ENCODE measurements at regions not wholly inside any gene's neighbourhood (a gene's known extent, or its start where the extent isn't known, plus 50 kb on each side); places are given as distances from the start of the nearest gene placed in this dataset.

GRCh38 chr2:65548576-65549256 is 116.3 kb upstream of the SPRED2 start:
- no peak for DNase-seq

DNA sequence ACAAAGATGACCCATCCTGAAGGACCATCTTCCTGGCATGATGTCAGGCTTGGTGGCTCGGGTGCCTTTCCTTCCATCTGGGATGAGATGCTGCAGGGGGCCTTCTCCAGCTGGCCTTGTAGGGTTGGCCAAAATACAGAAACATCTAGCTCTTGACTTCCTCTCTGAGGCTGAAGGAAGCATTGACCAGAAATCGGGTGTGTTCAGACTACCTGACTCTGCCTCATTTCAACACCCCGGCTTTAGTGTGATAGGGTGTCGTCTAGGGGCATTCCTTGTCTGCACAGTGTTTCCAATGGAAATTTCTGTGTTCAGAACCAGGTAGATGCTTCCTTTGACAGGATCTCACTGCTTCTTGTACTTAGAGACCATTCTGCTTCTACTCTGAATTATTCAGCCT is 115.7 kb upstream of the SPRED2 start:
- DNase-seq, result no peak

DNA sequence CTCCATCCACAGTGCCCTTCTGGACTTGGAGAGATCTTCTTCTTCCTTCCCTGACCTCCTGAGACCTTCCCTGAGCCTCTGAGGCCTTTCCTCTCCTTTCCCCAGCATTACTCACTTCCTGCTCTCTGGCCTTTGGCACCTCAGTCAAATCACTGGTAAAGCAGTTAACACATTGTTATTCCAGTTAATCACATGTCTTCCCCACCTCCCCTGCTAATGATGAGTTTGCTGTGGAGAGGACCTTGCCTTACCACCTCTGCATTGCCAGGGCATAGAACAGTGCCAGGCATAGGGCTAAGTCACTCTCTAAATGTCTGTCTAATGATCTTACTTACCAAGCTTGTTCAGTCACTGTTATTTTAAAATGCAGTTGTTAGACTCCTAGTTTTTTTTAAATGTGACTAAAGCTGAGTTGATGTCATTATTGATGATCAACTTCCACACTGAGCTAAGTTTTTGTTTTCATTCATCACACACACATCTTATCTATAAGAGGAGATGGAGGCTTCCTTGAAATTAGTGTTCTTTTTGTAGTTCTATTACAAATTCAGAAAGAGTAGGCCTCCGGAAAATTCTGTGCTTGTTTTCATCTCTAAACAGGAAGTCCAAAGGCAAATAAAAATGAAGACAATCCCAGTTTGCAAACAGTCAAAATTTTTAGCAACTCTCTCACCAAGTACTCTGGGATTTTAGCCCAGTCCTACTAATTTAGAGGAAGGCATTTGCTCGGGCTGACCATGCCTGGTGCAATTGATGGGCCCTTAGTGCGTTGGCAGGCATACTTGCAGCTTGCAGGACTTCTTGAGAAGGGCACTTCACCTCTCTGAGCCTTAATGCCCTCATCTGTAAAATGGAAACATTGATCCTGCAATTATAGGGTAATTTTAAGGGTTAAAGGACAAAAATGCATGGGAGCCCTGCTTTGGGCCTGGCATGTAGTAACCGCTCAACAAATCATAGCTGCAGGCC is 113.7 kb upstream of the SPRED2 start:
- DNase-seq, result no peak

- DNase-seq, result no peak
These were observed 109.4 kb upstream of the SPRED2 start for GRCh38 chr2:65541773-65542172.

DNA sequence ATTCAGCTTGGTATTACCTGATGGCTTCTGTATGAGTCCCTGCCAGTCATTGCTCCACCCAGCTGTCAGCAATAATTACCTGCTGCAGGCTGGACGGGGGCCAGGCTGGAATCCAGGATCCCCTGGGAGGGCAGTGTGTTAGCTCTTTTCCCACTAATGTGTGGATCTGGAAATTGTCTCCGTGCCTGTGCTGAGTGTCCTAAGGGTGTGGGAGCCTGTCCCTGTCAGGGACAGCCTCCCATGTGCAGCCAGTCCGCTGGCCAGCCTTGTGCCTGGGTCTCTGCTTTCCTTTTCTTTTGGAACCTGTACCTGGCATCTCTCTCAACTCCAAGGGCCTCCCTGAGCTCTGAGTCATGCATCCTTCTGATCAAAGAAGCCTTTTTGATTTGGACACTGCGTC is 107.2 kb upstream of the SPRED2 start:
- DNase-seq, result no peak

DNA sequence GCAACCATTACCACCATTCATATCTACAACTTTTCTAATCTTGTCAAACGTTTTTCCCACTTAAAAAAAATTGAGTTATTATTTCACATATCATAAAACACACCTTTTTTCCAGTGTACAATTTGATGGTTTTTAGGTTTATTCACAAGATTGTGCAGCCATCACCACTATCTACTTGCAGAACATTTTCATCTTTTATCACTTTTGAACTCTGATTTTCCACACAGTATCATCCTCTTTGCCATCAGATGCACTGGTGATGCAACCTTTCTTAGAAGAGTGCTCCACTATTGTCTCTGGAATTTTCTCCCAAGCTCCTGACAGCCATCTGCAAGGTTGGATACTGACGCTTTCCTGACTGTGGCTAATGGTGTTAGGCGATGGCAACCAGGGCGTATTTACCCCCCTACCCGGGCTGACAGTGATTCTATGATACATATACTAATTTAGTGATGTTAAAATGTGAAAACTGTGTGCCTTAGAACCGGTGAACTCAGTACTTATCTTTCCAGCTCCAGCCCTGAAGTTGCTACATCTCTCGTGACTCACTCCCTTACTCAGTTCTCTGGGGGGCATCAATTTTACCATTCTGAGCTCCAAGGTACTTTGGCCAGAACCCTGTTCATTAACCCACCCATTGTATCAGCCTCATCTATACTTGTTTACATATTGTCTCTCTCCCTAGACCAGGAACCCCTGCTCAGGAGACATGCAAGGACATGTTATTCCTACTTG is 105.4 kb upstream of the SPRED2 start:
- no peak for DNase-seq

GRCh38 chr2:65536596-65536995 is 104.2 kb upstream of the SPRED2 start:
- DNase-seq, result no peak

- DNase-seq, result no peak
These were observed 100.5 kb upstream of the SPRED2 start for GRCh38 chr2:65532937-65533336.

GRCh38 chr2:65532326-65532725 is 99.9 kb upstream of the SPRED2 start:
- no peak for DNase-seq

GRCh38 chr2:65530547-65531320 is 98.3 kb upstream of the SPRED2 start:
- no peak for DNase-seq

DNA sequence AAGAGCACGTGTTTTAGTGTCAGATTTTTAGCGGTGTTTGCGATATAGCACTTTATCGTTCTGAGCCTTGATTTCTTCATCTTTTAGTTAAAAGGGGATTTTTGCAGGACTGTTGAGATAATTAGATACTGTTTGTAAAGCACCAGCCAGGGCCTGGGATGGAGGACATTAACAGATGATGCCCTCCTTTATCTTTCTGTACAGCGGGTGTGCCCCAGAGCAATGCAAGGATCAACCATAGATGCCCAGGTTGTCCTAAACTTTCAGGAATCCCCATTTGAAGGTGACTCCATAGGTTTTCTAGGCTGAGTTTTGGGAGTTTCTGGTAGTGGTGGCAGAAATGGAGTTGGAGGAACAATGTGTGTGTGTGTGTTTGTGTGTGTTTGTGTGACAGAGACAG is 97.0 kb upstream of the SPRED2 start:
- no peak for DNase-seq

DNA sequence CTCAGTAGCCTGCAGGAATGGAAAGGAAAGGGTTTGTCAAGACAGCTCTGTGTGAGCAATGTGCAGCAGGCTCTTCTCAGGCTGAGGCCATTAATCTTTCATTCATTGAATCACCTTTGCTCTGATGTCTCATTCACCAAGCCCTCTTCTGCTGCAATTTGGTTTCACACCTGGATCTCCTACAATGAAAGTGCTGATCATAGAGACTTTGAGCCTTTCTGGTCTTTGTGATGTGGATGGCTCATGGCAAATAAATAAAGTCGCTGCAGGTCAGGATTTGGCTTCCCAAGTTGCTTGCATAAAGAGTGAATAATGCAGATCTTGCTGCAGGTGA is 95.8 kb upstream of the SPRED2 start:
- no peak for DNase-seq

DNA sequence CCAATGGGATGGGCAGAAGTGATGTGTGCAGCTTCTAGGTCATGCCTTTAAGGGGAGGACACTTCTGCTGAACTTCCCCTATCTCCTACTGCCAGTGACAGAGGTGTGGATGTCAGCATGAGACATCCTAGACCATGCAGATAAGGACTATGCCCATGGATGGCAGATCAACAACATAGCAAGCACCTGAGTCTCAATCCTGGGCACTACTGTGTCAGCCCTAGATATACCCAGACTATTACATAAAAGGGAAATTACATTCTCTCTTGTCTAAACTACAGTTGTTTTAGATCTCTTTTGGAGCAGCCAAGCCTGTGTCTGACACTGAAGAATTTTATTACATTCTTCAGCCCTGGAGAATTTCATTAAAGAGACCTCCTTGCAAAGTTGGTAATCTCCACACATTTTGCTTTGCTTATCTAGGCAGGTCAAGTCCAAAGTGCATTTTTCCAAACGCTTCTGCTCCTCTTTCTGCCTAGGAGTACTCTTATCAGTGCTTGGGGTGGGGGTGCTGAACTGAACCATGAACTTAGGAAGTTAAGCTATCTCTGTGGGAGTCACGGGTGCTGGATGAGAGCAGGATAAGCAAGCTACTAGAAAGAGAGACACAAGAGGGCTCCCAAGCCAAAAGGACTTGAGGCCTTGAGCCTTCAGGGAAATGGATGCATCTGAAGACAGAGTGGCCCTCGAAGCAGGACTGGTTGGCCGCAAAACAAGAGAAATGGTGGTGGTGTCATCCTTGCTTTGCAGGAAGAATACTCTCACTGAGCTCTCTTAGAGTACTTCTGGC is 95.2 kb upstream of the SPRED2 start:
- DNase-seq, result no peak

DNA sequence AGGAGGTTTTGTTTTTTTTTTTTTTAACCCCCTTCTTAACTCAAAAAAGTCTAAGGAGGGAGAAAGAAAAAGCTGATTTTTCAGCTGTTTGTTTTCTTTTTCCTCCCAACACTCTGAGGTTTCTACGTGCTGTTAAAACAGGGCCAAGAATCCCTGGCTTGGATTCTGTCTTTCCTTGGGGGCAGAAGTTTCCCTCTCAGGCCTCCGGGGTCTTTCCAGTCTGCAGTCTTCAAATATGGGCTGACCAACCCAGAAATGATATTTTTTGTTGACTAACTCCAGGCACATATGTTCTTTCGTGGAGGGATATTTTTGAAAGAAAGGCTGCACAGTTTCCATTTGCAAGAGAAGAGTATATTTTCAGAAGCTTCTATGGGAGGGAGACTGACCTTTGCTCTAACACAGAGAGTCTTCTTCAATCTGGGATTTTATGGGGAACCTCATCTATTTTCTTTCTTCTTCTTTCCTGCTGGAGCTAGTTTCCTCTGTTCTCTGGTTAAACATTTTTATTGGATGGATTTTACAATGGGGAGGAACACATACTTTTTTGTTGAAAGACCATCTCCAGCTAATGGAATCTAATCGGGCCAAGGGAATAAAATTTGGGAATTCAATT is 93.3 kb upstream of the SPRED2 start:
- DNase-seq, result no peak

- DNase-seq, result no peak
These were observed 90.5 kb upstream of the SPRED2 start for GRCh38 chr2:65522922-65523321.

DNA sequence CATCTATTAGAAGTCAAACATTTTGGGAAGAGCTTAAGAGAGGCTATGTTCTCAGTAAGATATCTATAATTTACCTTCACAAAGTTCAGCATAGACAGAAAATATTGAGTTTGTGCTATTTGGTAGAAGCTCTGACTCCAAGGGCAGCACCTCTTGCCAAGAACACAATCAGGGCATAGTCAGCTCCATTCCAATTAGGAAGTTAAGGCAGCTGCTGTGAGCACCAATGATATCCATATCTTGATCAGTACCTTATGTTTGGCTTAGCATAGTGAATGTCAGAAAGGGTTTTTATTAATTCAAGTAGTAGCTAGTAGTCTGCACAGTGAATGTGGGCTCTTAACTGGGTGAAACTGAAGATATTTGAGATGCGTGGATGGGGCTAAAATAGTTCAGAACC is 86.4 kb upstream of the SPRED2 start:
- no peak for DNase-seq

DNA sequence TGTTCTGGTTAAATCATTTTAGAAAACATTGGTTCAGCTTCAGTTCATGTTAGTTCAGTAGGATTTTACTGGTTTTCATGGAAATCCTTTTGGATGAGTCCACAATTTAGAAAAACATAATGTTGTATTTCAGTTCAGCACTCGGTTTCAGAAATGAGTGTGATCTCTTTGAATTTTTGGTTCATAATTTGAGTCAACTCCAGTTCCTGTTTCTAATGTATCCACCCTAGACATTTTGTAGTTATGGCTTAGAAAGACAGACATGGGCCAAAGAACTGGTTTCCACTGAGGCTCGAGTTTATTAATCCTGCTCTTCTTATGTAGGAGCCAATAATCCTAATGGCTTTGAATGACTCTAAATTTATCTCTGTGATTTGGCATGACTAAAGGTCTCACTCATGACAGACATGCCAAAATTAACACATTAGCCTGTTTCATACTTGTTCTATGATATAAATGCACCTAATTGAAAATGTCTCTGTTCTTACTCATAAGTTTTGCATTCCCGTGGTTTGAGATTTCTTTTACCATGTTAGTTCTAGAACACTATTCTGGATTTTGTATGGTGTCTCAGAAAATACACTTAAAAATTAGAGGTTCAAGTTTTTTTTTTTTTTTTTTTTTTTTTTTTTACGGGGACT is 82.3 kb upstream of the SPRED2 start:
- DNase-seq, result no peak

- DNase-seq, result no peak
These were observed 80.4 kb upstream of the SPRED2 start for GRCh38 chr2:65512783-65513182.

- no peak for DNase-seq
These were observed 78.9 kb upstream of the SPRED2 start for GRCh38 chr2:65511306-65511705.

DNA sequence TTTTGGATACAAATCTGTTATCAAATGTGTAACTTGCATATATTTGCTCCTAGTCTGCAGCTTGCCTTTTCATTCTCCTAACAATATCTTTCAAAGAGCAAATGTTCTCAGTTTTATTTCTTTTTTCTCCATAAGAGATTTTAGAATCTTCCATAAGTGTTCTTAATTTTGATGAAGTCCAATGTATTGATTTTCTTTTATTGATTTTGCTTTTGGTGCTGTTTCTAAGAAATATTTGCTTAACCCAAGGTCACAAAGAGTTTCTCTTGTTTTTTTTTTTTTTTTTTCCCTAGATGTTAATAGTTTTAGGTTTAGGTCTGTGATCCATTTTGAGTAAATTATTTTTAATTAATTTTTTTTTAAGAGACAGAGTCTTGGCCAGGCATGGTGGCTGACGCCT is 75.8 kb upstream of the SPRED2 start:
- no peak for DNase-seq
